ENCODE measurements at regions not wholly inside any gene's neighbourhood (a gene's known extent, or its start where the extent isn't known, plus 50 kb on each side); places are given as distances from the start of the nearest gene placed in this dataset.

GRCh38 chr4:175330236-175330635, 412.1 kb downstream of the ADAM29 start:
- no peak for TF ChIP-seq SIN3A (IDR thresholded peaks at IDR 0.05; ENCODE audit: low read depth)
- TF ChIP-seq CTCF (IDR thresholded peaks at IDR 0.05 in 2 of 3, conservative IDR thresholded peaks at IDR 0.05 in 1 of 3; ENCODE audit: borderline replicate concordance in 1 of 3, insufficient read depth in 1 of 3, low read depth in 2 of 3, low read length in 2 of 3) = no peak
- TF ChIP-seq REST (IDR thresholded peaks at IDR 0.05; ENCODE audit: low read depth) = no peak
- no peak for TF ChIP-seq POLR2A (IDR thresholded peaks at IDR 0.05; ENCODE audit: borderline replicate concordance, extremely low read depth, insufficient read depth, insufficient read length)
- no peak for TF ChIP-seq TCF7L2 (IDR thresholded peaks at IDR 0.05; ENCODE audit: borderline replicate concordance, extremely low read depth, insufficient read depth, insufficient read length)
- TF ChIP-seq ZNF274 (IDR thresholded peaks at IDR 0.05; ENCODE audit: low read depth, low read length) = no peak
